Uterus (tissue), 3 donors: ENCODE measurements at regions not wholly inside any gene's neighbourhood (a gene's known extent, or its start where the extent isn't known, plus 50 kb on each side); places are given as distances from the start of the nearest gene placed in this dataset.

Experiments used
- DNase-seq, 2 donors: peaks; one replicate each; pipeline ENCODE4 v3.0.0-alpha.2; 2019 to 2020
- H3K27ac ChIP-seq, 2 donors: fragments of 200-600 bp; sonication (generic); 1 replicate in 1 of 2; 2 replicates in 1 of 2; pipeline ENCODE4 v1.5.1; 2016 to 2018
- H3K27me3 ChIP-seq, 2 donors: fragments of 200-600 bp; sonication (generic); one replicate each; pipeline ENCODE4 v1.5.1; 2018 to 2019; ENCODE audit warnings: control low read depth in 1 of 2
- H3K36me3 ChIP-seq, 2 donors: fragments of 200-600 bp; sonication (generic); one replicate each; pipeline ENCODE4 v1.5.1; 2019; ENCODE audit warnings: control low read depth in 1 of 2
- H3K4me1 ChIP-seq, 2 donors: fragments of 200-600 bp; sonication (generic); one replicate each; pipeline ENCODE4 v1.5.1; 2018 to 2019; ENCODE audit warnings: control low read depth in 1 of 2
- H3K4me3 ChIP-seq, 2 donors: fragments of 200-600 bp; sonication (generic); 1 replicate in 1 of 2; 2 replicates in 1 of 2; pipeline ENCODE4 v1.5.1; 2018 to 2019; ENCODE audit warnings: mild to moderate bottlenecking in 1 of 2
- H3K9me3 ChIP-seq, 2 donors: fragments of 200-600 bp; sonication (generic); one replicate each; pipeline ENCODE4 v1.5.1; 2019; ENCODE audit warnings: control low read depth in 1 of 2
- POLR2A ChIP-seq, 2 donors: fragments of 450-650 bp; IDR thresholded peaks; one replicate each; pipeline ENCODE4 v1.6.1; 2016; ENCODE audit warnings: antibody characterized with exemption in 2 of 2, mild to moderate bottlenecking in 1 of 2, moderate library complexity in 1 of 2
- intact Hi-C: fragments of 100-400 bp; cut with DNase I; formaldehyde crosslinking; loops from one replicate; pipeline ENCODE4 v1.15.1; 2023; ENCODE audit warnings: low total_unique reads
- TF ChIP-seq, protein P1 (sequence below), 4 experiments: fragments of 200-600 bp in 2 of 4; fragments of 450-650 bp in 2 of 4; sonication (generic) in 2 of 4; IDR thresholded peaks; one replicate each; pipeline ENCODE4 v1.5.1; 2016 to 2019; ENCODE audit warnings: antibody characterized with exemption in 4 of 4, mild to moderate bottlenecking in 2 of 4, moderate library complexity in 1 of 4
- donor health status: DM: yes; HTN: yes; CAD: no.

DNA sequence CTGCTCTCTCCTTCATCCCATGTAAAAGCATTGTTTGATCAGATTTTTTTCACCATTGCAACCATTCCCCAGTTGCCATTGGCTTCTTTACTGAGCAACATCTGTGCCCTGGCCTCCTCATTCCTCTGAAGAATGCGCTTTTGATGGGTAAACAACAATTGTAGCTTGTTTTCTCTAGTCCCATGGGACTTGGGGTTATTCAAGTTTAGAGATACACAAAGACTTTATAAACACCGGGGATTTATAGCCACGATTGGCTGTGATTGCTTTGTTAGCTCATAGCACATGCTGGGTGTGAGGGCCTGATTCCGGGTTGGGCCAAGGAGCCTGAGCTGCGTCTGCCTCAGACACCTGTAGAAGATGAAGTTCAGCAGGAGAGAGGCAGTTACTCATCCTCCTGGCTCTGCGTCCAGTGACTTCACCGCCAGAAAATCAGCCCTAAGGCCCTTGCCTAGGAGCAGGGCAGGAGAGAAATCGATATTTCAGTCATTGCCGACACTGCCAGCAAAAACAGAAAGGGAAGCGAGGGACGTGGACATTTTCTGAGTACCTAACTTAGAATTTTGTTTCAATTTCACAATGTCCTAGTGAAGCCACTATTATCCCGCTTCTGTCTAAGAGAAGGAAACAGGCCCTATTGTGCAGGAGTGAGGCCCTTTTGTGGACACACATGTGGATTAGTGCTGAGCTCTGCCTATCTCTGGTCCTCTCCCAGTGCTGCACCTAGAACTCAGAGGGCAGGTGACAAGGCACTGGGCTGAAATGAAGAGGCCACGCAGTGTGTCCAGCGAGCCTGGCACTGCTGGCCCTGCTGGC, 159.8 kb upstream of the USP24 start:
- peak overlapping the region in 1 of 2 donors; percentile 60 for H3K27ac ChIP-seq
- H3K36me3 ChIP-seq: no peaks in the 10 kb centered on the region
- no peaks in the 10 kb centered on the region for H3K27me3 ChIP-seq
- no peak overlapping the region for H3K4me3 ChIP-seq
- H3K4me1 ChIP-seq: no peaks in the 10 kb centered on the region
- intact Hi-C loops: loop anchor here (10.0 kb wide), 1 partner anchor 1200 kb away; the partner anchor contains the start of gene PLPP3
- peak; percentile 62 to 74 for DNase-seq
- no peaks in the 10 kb centered on the region for H3K9me3 ChIP-seq
- TF ChIP-seq POLR2A (IDR thresholded peaks at IDR 0.05): no peak
- TF ChIP-seq, protein P1, sequence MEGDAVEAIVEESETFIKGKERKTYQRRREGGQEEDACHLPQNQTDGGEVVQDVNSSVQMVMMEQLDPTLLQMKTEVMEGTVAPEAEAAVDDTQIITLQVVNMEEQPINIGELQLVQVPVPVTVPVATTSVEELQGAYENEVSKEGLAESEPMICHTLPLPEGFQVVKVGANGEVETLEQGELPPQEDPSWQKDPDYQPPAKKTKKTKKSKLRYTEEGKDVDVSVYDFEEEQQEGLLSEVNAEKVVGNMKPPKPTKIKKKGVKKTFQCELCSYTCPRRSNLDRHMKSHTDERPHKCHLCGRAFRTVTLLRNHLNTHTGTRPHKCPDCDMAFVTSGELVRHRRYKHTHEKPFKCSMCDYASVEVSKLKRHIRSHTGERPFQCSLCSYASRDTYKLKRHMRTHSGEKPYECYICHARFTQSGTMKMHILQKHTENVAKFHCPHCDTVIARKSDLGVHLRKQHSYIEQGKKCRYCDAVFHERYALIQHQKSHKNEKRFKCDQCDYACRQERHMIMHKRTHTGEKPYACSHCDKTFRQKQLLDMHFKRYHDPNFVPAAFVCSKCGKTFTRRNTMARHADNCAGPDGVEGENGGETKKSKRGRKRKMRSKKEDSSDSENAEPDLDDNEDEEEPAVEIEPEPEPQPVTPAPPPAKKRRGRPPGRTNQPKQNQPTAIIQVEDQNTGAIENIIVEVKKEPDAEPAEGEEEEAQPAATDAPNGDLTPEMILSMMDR (IDR thresholded peaks at IDR 0.05): no peak

GRCh38 chr1:55374216-55374615, 159.1 kb upstream of the USP24 start:
- Histone ChIP-seq H3K36me3 (no peaks in the 10 kb centered on the region), H3K27me3 (no peaks in the 10 kb centered on the region), H3K4me1 (no peaks in the 10 kb centered on the region), H3K27ac (peak overlapping the region in 1 of 2 donors; percentile 60), H3K9me3 (no peaks in the 10 kb centered on the region), H3K4me3 (no peak overlapping the region)
- TF ChIP-seq, protein P1 (IDR thresholded peaks at IDR 0.05): no peak
- intact Hi-C loops: loop anchor here (10.0 kb wide), 1 partner anchor 1201 kb away; the partner anchor contains the start of gene PLPP3
- DNase-seq: no peak

GRCh38 chr1:55369474-55369873, 154.3 kb upstream of the USP24 start:
- Histone ChIP-seq H3K27me3 (no peaks in the 10 kb centered on the region), H3K36me3 (no peaks in the 10 kb centered on the region), H3K27ac (no peak overlapping the region), H3K4me1 (no peaks in the 10 kb centered on the region), H3K4me3 (no peak overlapping the region), H3K9me3 (no peaks in the 10 kb centered on the region)
- TF ChIP-seq, protein P1 (IDR thresholded peaks at IDR 0.05): no peak
- no peak for TF ChIP-seq POLR2A (IDR thresholded peaks at IDR 0.05)
- intact Hi-C loops: no loop called here
- DNase-seq: no peak

DNA sequence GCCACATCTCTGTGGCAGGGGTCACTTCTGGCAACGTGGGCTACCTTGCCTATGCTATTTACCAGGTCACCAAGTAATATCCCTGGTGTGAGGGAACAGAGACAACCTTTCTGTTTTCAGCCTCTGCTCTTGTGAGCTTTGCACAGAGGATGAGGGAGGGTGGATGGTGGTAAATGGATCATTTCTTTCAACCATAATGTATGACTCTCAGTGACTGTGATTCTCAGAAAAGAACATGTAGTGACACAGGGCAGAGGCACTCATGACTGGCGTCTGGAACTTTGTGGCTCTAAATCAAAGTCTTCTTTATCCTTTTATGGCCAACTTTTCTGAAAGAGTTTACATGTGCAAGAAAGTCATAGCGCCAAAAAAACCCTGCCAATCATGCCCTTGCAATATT, 153.5 kb upstream of the USP24 start:
- Histone ChIP-seq H3K4me1 (no peaks in the 10 kb centered on the region), H3K27ac (no peak overlapping the region), H3K9me3 (no peaks in the 10 kb centered on the region), H3K27me3 (no peaks in the 10 kb centered on the region), H3K36me3 (no peaks in the 10 kb centered on the region), H3K4me3 (no peak overlapping the region)
- intact Hi-C loops: no loop called here
- TF ChIP-seq, protein P1 (IDR thresholded peaks at IDR 0.05): no peak
- TF ChIP-seq POLR2A (IDR thresholded peaks at IDR 0.05): no peak
- DNase-seq: no peak

- H3K9me3 ChIP-seq: no peaks in the 10 kb centered on the region
- no peak for TF ChIP-seq POLR2A (IDR thresholded peaks at IDR 0.05)
- TF ChIP-seq, protein P1 (IDR thresholded peaks at IDR 0.05): no peak
- no peaks in the 10 kb centered on the region for H3K4me1 ChIP-seq
- intact Hi-C loops: no loop called here
- DNase-seq: no peak
- no peaks in the 10 kb centered on the region for H3K36me3 ChIP-seq
- no peak overlapping the region for H3K4me3 ChIP-seq
- no peaks in the 10 kb centered on the region for H3K27me3 ChIP-seq
- no peak overlapping the region for H3K27ac ChIP-seq
These were observed 152.1 kb upstream of the USP24 start for GRCh38 chr1:55367273-55367672.
